GM18498 (cell line): ENCODE measurements at regions not wholly inside any gene's neighbourhood (a gene's known extent, or its start where the extent isn't known, plus 50 kb on each side); places are given as distances from the start of the nearest gene placed in this dataset.
"Not testable (repeated sequence)": the region's sequence is repeated elsewhere in the genome, so short reads cannot be mapped to it uniquely, and the experiment has no call there.

ENCODE experiments used
- ATAC-seq: cut with Tn5 transposase; IDR thresholded peaks from one replicate; pipeline ENCODE4 v1.9.1; 2021; ENCODE audit warnings: mild to moderate bottlenecking, moderate library complexity; ENCODE audit not compliant: unreplicated experiment

- ATAC-seq = no peak
These were observed 105.0 kb upstream of the MAP3K7 start for GRCh38 chr6:90691823-90692222.

GRCh38 chr6:90689172-90689571 lies 102.3 kb upstream of the MAP3K7 start:
- no peak for ATAC-seq

GRCh38 chr6:90687775-90688380 lies 101.0 kb upstream of the MAP3K7 start:
- ATAC-seq = no peak

- no peak for ATAC-seq
These were observed 95.0 kb upstream of the MAP3K7 start for GRCh38 chr6:90681863-90682262.

GRCh38 chr6:90678049-90678779 lies 91.3 kb upstream of the MAP3K7 start:
- ATAC-seq = no peak

GRCh38 chr6:90677440-90677839 lies 90.6 kb upstream of the MAP3K7 start:
- ATAC-seq = no peak

- no peak for ATAC-seq
These were observed 89.8 kb upstream of the MAP3K7 start for GRCh38 chr6:90676516-90677300.

- not testable (repeated sequence) for ATAC-seq
These were observed 88.2 kb upstream of the MAP3K7 start for GRCh38 chr6:90675107-90675506.

- not testable (repeated sequence) for ATAC-seq
These were observed 87.2 kb upstream of the MAP3K7 start for GRCh38 chr6:90674077-90674476.

GRCh38 chr6:90669846-90670245 lies 83.0 kb upstream of the MAP3K7 start:
- no peak for ATAC-seq

- ATAC-seq = no peak
These were observed 82.5 kb upstream of the MAP3K7 start for GRCh38 chr6:90669420-90669819.

- ATAC-seq = no peak
These were observed 81.3 kb upstream of the MAP3K7 start for GRCh38 chr6:90668141-90668540.

- no peak for ATAC-seq
These were observed 77.0 kb upstream of the MAP3K7 start for GRCh38 chr6:90663873-90664272.

- no peak for ATAC-seq
These were observed 76.2 kb upstream of the MAP3K7 start for GRCh38 chr6:90663106-90663505.

- no peak for ATAC-seq
These were observed 74.1 kb upstream of the MAP3K7 start for GRCh38 chr6:90660931-90661330.

- no peak for ATAC-seq
These were observed 71.6 kb upstream of the MAP3K7 start for GRCh38 chr6:90658497-90658896.

- ATAC-seq = no peak
These were observed 69.5 kb upstream of the MAP3K7 start for GRCh38 chr6:90656325-90656724.

- no peak for ATAC-seq
These were observed 67.9 kb upstream of the MAP3K7 start for GRCh38 chr6:90654806-90655205.

- no peak for ATAC-seq
These were observed 67.3 kb upstream of the MAP3K7 start for GRCh38 chr6:90654166-90654565.

- no peak for ATAC-seq
These were observed 66.9 kb upstream of the MAP3K7 start for GRCh38 chr6:90653750-90654149.

- no peak for ATAC-seq
These were observed 63.4 kb upstream of the MAP3K7 start for GRCh38 chr6:90650041-90650940.
